ENCODE measurements at regions not wholly inside any gene's neighbourhood (a gene's known extent, or its start where the extent isn't known, plus 50 kb on each side); places are given as distances from the start of the nearest gene placed in this dataset.

GRCh38 chr13:56861476-56861875, 279.2 kb upstream of the PRR20A start:
- TF ChIP-seq POLR2A (IDR thresholded peaks at IDR 0.05): no peak
- no peak for TF ChIP-seq EP300 (IDR thresholded peaks at IDR 0.05)
- no peak for TF ChIP-seq POLR2AphosphoS5 (IDR thresholded peaks at IDR 0.05)
- no peak for TF ChIP-seq CTCF (IDR thresholded peaks at IDR 0.05)

Measured in suprapubic skin (tissue), 4 donors.